GM12878 (cell line): ENCODE measurements at regions not wholly inside any gene's neighbourhood (a gene's known extent, or its start where the extent isn't known, plus 50 kb on each side); places are given as distances from the start of the nearest gene placed in this dataset.

ENCODE experiments used
- ATAC-seq: fragments of 200-7000 bp; cut with Tn5 transposase; 3 replicates; pipeline ENCODE4 v1.9.1; 2020; ENCODE audit warnings: mild to moderate bottlenecking, moderate library complexity
- BruUV-seq: library from RNA; stranded (reverse); fragments of 400-500 nt; replicated peaks from 2 replicates; lab custom pipeline; 2021; lab: Mats Ljungman, UMichigan
- CTCF ChIA-PET: fragments of 300-600 bp; sonication (Branson Sonifier 250); formaldehyde crosslinking; extraction: SDS; loops from one replicate; lab custom pipeline; 2021; ENCODE audit warnings: inconsistent platforms; lab: Yijun Ruan, JAX
- POLR2A ChIA-PET: fragments of 350-600 bp; formaldehyde crosslinking; extraction: SDS; loops from one replicate; lab custom pipeline; 2021; ENCODE audit warnings: inconsistent platforms; lab: Charles Lee
- RAD21 ChIA-PET: fragments of 300-600 bp; sonication (Branson Sonifier 250); formaldehyde crosslinking; loops from one replicate; lab custom pipeline; 2023; ENCODE audit warnings: antibody characterized with exemption; ENCODE audit not compliant: unreplicated experiment; lab: Charles Lee
- SMC1A ChIA-PET: fragments of 300-600 bp; sonication (Branson Sonifier 250); formaldehyde crosslinking; loops from one replicate; lab custom pipeline; 2023; ENCODE audit not compliant: unreplicated experiment, uncharacterized antibody; lab: Charles Lee
- DNase-seq: peaks from one replicate; pipeline ENCODE4 v3.0.0-alpha.2; 2011; ENCODE audit warnings: low read depth, low spot score
- FAIRE-seq: peaks from 3 replicates; lab custom pipeline; 2011; peaks lifted over from hg19 to GRCh38; lab: Jason Lieb, UNC
- H2AFZ ChIP-seq: 2 replicates; pipeline ENCODE4 v1.6.0; 2011; ENCODE audit warnings: low read depth, low read length, control low read depth; ENCODE audit not compliant: control insufficient read depth
- H3K27ac ChIP-seq: 2 replicates; pipeline ENCODE4 v1.5.1; 2011; ENCODE audit warnings: control low read depth; ENCODE audit not compliant: control insufficient read depth, insufficient read depth
- H3K27me3 ChIP-seq, 2 experiments: replicated peaks in 1 of 2; 2 replicates each; pipeline versions ENCODE4 v1.6.0 to v1.6.1; 2011; ENCODE audit warnings: low read length in 1 of 2; ENCODE audit not compliant: control insufficient read depth in 2 of 2, insufficient read depth in 2 of 2
- H3K36me3 ChIP-seq, 2 experiments: 2 replicates each; pipeline ENCODE4 v1.5.1; 2011; ENCODE audit warnings: low read length in 1 of 2; ENCODE audit not compliant: control insufficient read depth in 2 of 2, insufficient read depth in 2 of 2
- H3K4me1 ChIP-seq: 2 replicates; pipeline ENCODE4 v1.6.1; 2011; ENCODE audit warnings: mild to moderate bottlenecking, low read length, moderate library complexity, mixed read lengths; ENCODE audit not compliant: control insufficient read depth, insufficient read depth
- H3K4me2 ChIP-seq: 2 replicates; pipeline ENCODE4 v1.6.0; 2011; ENCODE audit warnings: control low read depth; ENCODE audit not compliant: control insufficient read depth, insufficient read depth
- H3K4me3 ChIP-seq: fragments of 200-600 bp; sonication (generic); 2 replicates; pipeline ENCODE4 v1.5.1; 2016
- H3K79me2 ChIP-seq: 2 replicates; pipeline ENCODE4 v1.6.0; 2011; ENCODE audit warnings: low read length; ENCODE audit not compliant: control insufficient read depth, insufficient read depth
- H3K9ac ChIP-seq: 2 replicates; pipeline ENCODE4 v1.8.0; 2011; ENCODE audit warnings: low read length, control low read depth, mixed read lengths; ENCODE audit not compliant: control insufficient read depth, insufficient read depth
- H3K9me3 ChIP-seq: replicated peaks from 3 replicates; pipeline ENCODE4 v1.5.1; 2011; ENCODE audit warnings: mild to moderate bottlenecking, low read length; ENCODE audit not compliant: control insufficient read depth, insufficient read depth
- H4K20me1 ChIP-seq: 2 replicates; pipeline ENCODE4 v1.6.0; 2011; ENCODE audit not compliant: control insufficient read depth, insufficient read depth
- BCL11A ChIP-seq: IDR thresholded peaks from 2 replicates; pipeline ENCODE4 v1.6.1; 2011; ENCODE audit warnings: low read depth, low read length
- CREB1 ChIP-seq: IDR thresholded peaks from 2 replicates; pipeline ENCODE4 v1.6.1; 2012; ENCODE audit warnings: low read depth, mild to moderate bottlenecking, inconsistent platforms
- IRF3 ChIP-seq: fragments of 450-650 bp; IDR thresholded peaks from 2 replicates; pipeline ENCODE4 v1.6.1; 2014; ENCODE audit warnings: mild to moderate bottlenecking
- PRDM15 ChIP-seq: fragments of 450-650 bp; formaldehyde crosslinking; IDR thresholded peaks from 2 replicates; pipeline ENCODE4 v1.4.0; 2020; ENCODE audit warnings: mild to moderate bottlenecking, moderate library complexity
- RCOR1 ChIP-seq: conservative IDR thresholded peaks from 2 replicates; pipeline ENCODE4 v1.6.1; 2012; ENCODE audit warnings: low read depth, low read length, improper control_type of control experiment
- SP1 ChIP-seq: IDR thresholded peaks from one replicate; pipeline ENCODE4 v1.6.1; 2011; ENCODE audit warnings: low read depth, low read length
- TAF1 ChIP-seq: IDR thresholded peaks from 2 replicates; pipeline ENCODE4 v1.6.1; 2011; ENCODE audit warnings: mild to moderate bottlenecking, low read depth, low read length, borderline replicate concordance
- WGBS: methylation state at CpG from one replicate; pipeline ENCODE4 v1.1.6; 2016; ENCODE audit warnings: low lambda C conversion rate; ENCODE audit not compliant: insufficient replicate concordance, insufficient coverage; ENCODE audit errors: missing lambda C conversion rate; 5-methylcytosine and 5-hydroxymethylcytosine counted together
- in situ Hi-C: fragments of 300-500 bp; cut with MboI; formaldehyde crosslinking; loops from 9 replicates; pipeline ENCODE4 v1.14.3; 2018; ENCODE audit warnings: mixed read lengths
- intact Hi-C: fragments of 100-400 bp; cut with micrococcal nuclease; formaldehyde crosslinking; loops from one replicate; pipeline ENCODE4 v1.14.2; 2022; ENCODE audit not compliant: unreplicated experiment

GRCh38 chr10:71075086-71075758, 137.1 kb upstream of the UNC5B start (continued):
- TF ChIP-seq BCL11A (no peak), TAF1 (no peak), SP1 (no peak), RCOR1 (no peak)

GRCh38 chr10:71075759-71076472, 136.5 kb upstream of the UNC5B start:
- WGBS: 21% methylated on average over 15 of the region's 15 CpGs
- Histone ChIP-seq H3K79me2 (no peaks in the 10 kb centered on the region), H3K4me3 (no peak overlapping the region), H3K4me2 (no peak overlapping the region), H3K27me3 (peaks cover 0 to 3% of the 10 kb centered on the region in 2 experiments; a peak in 2 of 4 replicates), H4K20me1 (no peaks in the 10 kb centered on the region; the same call in 1 of the 2 replicates), H3K27ac (no peak overlapping the region), H3K9me3 (no peaks in the 10 kb centered on the region), H3K36me3 (no peaks in the 10 kb centered on the region), H3K9ac (no peak overlapping the region)
- DNase-seq (no peak), ATAC-seq (no peak)
- ChIA-PET POLR2A (no interaction called here), SMC1A (no interaction called here), RAD21 (no interaction called here)
- intact Hi-C loops (no loop called here), in situ Hi-C loops (no loop called here)
- no TSS peak for BruUV-seq
- TF ChIP-seq CREB1 (no peak), IRF3 (no peak), PRDM15 (CRISPR knock-in tag) (no peak)
- TF ChIP-seq, all 136 proteins: peak for 0
- no peak overlapping the region for H2AFZ ChIP-seq
- CTCF ChIA-PET: interaction anchor here (1.2 kb wide), 1 partner anchor 151 kb away, joined by 4 read pairs; no protein-coding TSS in a partner anchor
- H3K4me1 ChIP-seq: no peaks in the 10 kb centered on the region
- no peak for FAIRE-seq
